GM12891 (cell line): ENCODE measurements at regions not wholly inside any gene's neighbourhood (a gene's known extent, or its start where the extent isn't known, plus 50 kb on each side); places are given as distances from the start of the nearest gene placed in this dataset.

Experiments
- DNase-seq: peaks from one replicate; pipeline ENCODE4 v3.0.0; 2011; ENCODE audit warnings: low spot score; ENCODE audit not compliant: insufficient read length
- FAIRE-seq: peaks from 2 replicates; lab custom pipeline; 2011; peaks lifted over from hg19 to GRCh38; lab: Jason Lieb, UNC
- PAX5 ChIP-seq: IDR thresholded peaks from 2 replicates; pipeline ENCODE4 v1.6.1; 2011; ENCODE audit warnings: low read length, moderate library complexity, mild to moderate bottlenecking; ENCODE audit not compliant: insufficient read depth, severe bottlenecking
- POLR2A ChIP-seq: IDR thresholded peaks from 2 replicates; pipeline ENCODE4 v1.6.1; 2011; ENCODE audit warnings: low read depth, low read length, control low read depth
- POLR2AphosphoS5 ChIP-seq: IDR thresholded peaks from 2 replicates; pipeline ENCODE4 v1.6.1; 2011; ENCODE audit warnings: low read depth, low read length, control low read depth
- POU2F2 ChIP-seq: IDR thresholded peaks from 2 replicates; pipeline ENCODE4 v1.6.1; 2011; ENCODE audit warnings: low read depth, mild to moderate bottlenecking, control low read depth, low read length, moderate library complexity
- SPI1 ChIP-seq: IDR thresholded peaks from 2 replicates; pipeline ENCODE4 v1.6.1; 2011; ENCODE audit warnings: low read depth, low read length, control low read depth
- TAF1 ChIP-seq: IDR thresholded peaks from 2 replicates; pipeline ENCODE4 v1.6.1; 2011; ENCODE audit warnings: low read depth, low read length, control low read depth

- DNase-seq (no peak), FAIRE-seq (no peak)
- no peak for TF ChIP-seq PAX5
- TF ChIP-seq SPI1: no peak
- no peak for TF ChIP-seq TAF1
- no peak for TF ChIP-seq POLR2A
- no peak for TF ChIP-seq POU2F2
- TF ChIP-seq POLR2AphosphoS5: no peak
These were observed 134.1 kb downstream of the KCNA5 start for GRCh38 chr12:5177731-5178130.

DNA sequence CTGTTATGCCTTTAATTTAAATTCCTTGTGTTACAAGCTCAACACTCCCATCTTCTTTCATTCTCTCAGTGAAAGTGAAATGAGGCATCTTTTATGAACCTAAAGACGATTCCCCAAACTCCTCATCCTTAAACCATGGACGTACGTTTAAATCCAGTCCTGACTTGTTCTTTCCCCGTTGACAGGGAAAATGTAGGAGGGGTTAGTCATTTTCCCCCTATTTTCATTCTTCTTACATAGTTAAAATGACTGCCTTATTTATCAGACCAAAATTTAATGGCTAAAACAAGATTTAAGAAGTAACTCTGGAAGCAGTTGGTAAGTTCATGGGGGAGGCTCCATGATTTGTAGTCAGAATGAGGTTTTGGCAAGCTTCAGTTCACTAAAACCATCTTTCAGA is 134.9 kb downstream of the KCNA5 start:
- DNase-seq: no peak
- TF ChIP-seq POLR2AphosphoS5: no peak
- TF ChIP-seq TAF1: no peak
- no peak for TF ChIP-seq POLR2A
- no peak for TF ChIP-seq POU2F2
- TF ChIP-seq SPI1: no peak
- TF ChIP-seq PAX5: no peak
- FAIRE-seq: no peak

GRCh38 chr12:5180496-5180895 is 136.8 kb downstream of the KCNA5 start:
- TF ChIP-seq POLR2AphosphoS5 (no peak), SPI1 (no peak), POU2F2 (no peak), POLR2A (no peak), TAF1 (no peak), PAX5 (no peak)
- FAIRE-seq (no peak), DNase-seq (no peak)

DNA sequence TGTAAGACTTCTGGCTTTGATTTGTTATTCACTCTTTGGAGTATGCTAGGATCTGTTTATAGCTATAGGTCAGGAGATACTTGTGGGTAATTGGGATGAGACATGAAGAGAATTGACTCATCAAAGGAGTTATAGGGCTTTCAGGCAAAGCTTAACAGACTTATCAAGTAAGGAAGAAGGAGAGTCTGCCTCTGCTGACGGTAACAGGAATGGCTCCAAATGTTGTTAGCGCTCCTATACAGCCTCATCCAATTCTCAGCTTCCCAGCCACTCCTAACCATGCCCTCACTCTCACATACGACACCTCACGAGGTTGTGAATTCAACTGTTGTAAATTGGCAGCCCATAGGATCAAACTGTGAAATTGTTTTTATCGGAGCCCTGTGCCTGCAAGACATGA is 140.5 kb downstream of the KCNA5 start:
- DNase-seq (no peak), FAIRE-seq (no peak)
- no peak for TF ChIP-seq POLR2A
- TF ChIP-seq POLR2AphosphoS5: no peak
- TF ChIP-seq SPI1: no peak
- TF ChIP-seq PAX5: no peak
- TF ChIP-seq TAF1: no peak
- TF ChIP-seq POU2F2: no peak

GRCh38 chr12:5185435-5186069 is 141.9 kb downstream of the KCNA5 start:
- DNase-seq (no peak), FAIRE-seq (no peak)
- no peak for TF ChIP-seq SPI1
- no peak for TF ChIP-seq TAF1
- no peak for TF ChIP-seq PAX5
- no peak for TF ChIP-seq POU2F2
- TF ChIP-seq POLR2AphosphoS5: no peak
- no peak for TF ChIP-seq POLR2A

DNA sequence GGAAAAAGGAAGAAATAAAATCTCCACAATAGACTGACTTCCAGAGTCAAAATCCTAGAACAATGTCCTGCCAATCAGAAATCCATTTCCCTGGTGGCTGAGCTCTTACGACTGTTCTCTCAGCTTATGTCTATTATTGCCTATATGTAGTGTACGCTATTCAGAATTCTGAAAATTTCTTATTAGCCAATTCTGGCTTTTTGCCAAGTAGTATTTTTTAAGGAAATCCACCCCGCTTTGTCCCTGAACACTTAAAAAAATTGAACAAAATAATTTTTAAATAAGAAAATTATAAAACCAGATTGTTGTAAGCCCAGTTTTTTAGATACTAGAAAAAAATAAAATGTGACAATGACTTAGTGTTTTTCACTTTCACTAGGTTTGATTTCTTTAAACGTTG is 143.0 kb downstream of the KCNA5 start:
- DNase-seq (no peak), FAIRE-seq (no peak)
- TF ChIP-seq POLR2AphosphoS5 (no peak), TAF1 (no peak), SPI1 (no peak), PAX5 (no peak), POU2F2 (no peak), POLR2A (no peak)

DNA sequence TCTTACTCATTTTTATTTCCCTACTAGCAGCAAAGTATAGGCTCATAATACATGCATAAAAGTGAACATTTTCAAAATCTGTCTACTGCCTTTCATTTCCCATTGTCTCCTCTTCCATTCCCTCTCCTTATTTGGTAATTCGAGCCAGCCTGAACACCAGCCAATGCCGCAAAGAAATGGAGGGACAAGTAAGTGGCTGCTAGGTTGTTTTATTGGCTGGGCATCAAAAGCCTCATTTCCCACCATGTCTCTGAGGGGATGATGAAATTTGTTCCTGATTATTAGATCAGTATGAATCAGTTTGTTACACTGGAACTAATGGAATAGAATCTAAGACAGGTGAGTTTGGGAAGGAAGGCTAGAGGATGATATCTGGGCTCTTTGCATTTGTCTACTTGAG is 143.5 kb downstream of the KCNA5 start:
- TF ChIP-seq POLR2AphosphoS5: no peak
- no peak for TF ChIP-seq SPI1
- no peak for TF ChIP-seq POLR2A
- TF ChIP-seq POU2F2: no peak
- TF ChIP-seq PAX5: no peak
- TF ChIP-seq TAF1: no peak
- no peak for FAIRE-seq
- no peak for DNase-seq

DNA sequence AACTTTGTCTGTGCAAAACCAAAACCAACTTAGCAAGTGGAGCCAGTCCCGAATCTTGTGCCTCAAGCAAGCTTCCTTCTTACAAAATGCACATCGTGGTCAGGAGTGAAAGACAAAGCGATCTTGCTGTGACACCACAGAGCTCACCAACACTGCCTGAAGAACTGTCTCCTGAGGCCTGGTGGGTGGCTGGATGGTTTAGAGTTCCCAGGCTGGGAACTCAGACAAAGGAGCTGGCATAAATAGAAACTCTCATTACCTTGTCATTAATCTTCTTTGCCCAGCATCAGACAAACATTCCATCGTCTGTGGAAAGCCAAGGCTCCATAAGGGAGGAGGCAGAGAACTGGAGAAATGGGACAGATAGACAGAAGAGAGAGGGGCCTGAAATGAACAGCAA is 144.8 kb downstream of the KCNA5 start:
- DNase-seq: no peak
- FAIRE-seq: no peak
- TF ChIP-seq TAF1 (no peak), PAX5 (no peak), POU2F2 (no peak), POLR2AphosphoS5 (no peak), POLR2A (no peak), SPI1 (no peak)

GRCh38 chr12:5189173-5189572 is 145.5 kb downstream of the KCNA5 start:
- DNase-seq (no peak), FAIRE-seq (no peak)
- TF ChIP-seq PAX5 (no peak), POLR2A (no peak), SPI1 (no peak), POU2F2 (no peak), POLR2AphosphoS5 (no peak), TAF1 (no peak)
